Lung (tissue), 11 donors: ENCODE measurements at regions not wholly inside any gene's neighbourhood (a gene's known extent, or its start where the extent isn't known, plus 50 kb on each side); places are given as distances from the start of the nearest gene placed in this dataset.
"Not testable (repeated sequence)": the region's sequence is repeated elsewhere in the genome, so short reads cannot be mapped to it uniquely, and the experiment has no call there.

Source experiments
- ATAC-seq: fragments of 200-7000 bp; cut with Tn5 transposase; one replicate; pipeline ENCODE4 v1.9.1; 2020; ENCODE audit warnings: moderate number of reproducible peaks; ENCODE audit not compliant: insufficient read depth, low FRiP score
- DNase-seq, 3 donors: peaks; one replicate each; pipeline ENCODE4 v3.0.0-alpha.2; 2013 to 2017
- H3K27ac ChIP-seq, 2 donors: one replicate each; pipeline ENCODE4 v1.5.1; 2013; ENCODE audit warnings: mild to moderate bottlenecking in 2 of 2, moderate library complexity in 2 of 2, control low read depth in 1 of 2, inconsistent platforms in 1 of 2, low read depth in 1 of 2, low read length in 1 of 2
- H3K27me3 ChIP-seq, 3 donors: one replicate each; pipeline ENCODE4 v1.5.1; 2013; ENCODE audit warnings: low read length in 2 of 3; ENCODE audit not compliant: control insufficient read depth in 3 of 3, insufficient read depth in 3 of 3
- H3K36me3 ChIP-seq, 4 donors: one replicate each; pipeline ENCODE4 v1.5.1; 2013; ENCODE audit warnings: low read length in 4 of 4, mild to moderate bottlenecking in 1 of 4, moderate library complexity in 1 of 4; ENCODE audit not compliant: control insufficient read depth in 4 of 4, insufficient read depth in 4 of 4
- H3K4me1 ChIP-seq, 5 donors: one replicate each; pipeline ENCODE4 v1.5.1; 2013; ENCODE audit warnings: low read length in 5 of 5, mild to moderate bottlenecking in 2 of 5, moderate library complexity in 1 of 5; ENCODE audit not compliant: control insufficient read depth in 5 of 5, insufficient read depth in 5 of 5
- H3K4me3 ChIP-seq: one replicate; pipeline ENCODE4 v1.5.1; 2013; ENCODE audit warnings: mild to moderate bottlenecking, control low read depth, moderate library complexity
- H3K9ac ChIP-seq, 2 donors: one replicate each; pipeline ENCODE4 v1.5.1; 2013; ENCODE audit warnings: low read length in 2 of 2, control low read depth in 1 of 2; ENCODE audit not compliant: insufficient read depth in 1 of 2
- H3K9me3 ChIP-seq, 4 donors: one replicate each; pipeline ENCODE4 v1.5.1; 2013; ENCODE audit warnings: low read length in 3 of 4, mild to moderate bottlenecking in 1 of 4, moderate library complexity in 1 of 4; ENCODE audit not compliant: control insufficient read depth in 4 of 4, insufficient read depth in 3 of 4
- WGBS, 2 donors: extraction: QIAGEN DNeasy Blood & Tissue Kit; methylation state at CpG; one replicate each; pipeline ENCODE4 v1.1.7; 2013; 5-methylcytosine and 5-hydroxymethylcytosine counted together
- TF ChIP-seq, protein P1 (sequence below): IDR thresholded peaks from 2 replicates; pipeline ENCODE4 v1.5.1; 2012; ENCODE audit warnings: mild to moderate bottlenecking; ENCODE audit errors: control extremely low read depth, extremely low read depth
- donor health status: control.
- donor health status: control.
- donor health status: Bipolar disorder and iron deficiency.
- donor health status: healthy.
- donor health status: DM: yes; HTN: yes; CAD: no.

DNA sequence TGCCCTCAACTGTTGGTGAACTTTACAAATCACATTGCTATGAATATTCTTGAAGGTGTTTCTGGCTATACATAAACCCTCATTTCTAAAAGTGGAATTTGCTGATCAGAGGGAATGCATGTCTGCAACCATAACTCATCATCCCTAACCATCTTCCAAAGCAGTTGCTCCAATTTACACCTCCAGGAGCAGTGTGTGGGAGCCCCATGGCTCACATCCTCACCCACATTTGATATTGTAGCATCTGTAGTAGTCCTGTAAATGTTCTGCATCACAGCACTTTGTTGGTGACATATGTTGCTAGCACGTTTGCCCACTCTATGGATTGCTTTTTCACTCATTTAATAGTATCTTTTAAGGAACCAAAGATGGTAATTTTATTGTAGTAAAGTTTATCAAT is 183.8 kb upstream of the SMLR1 start:
- peaks cover 0 to 6% (median 3%) of the 10 kb centered on the region in 4 donors for H3K9me3 ChIP-seq
- H3K9ac ChIP-seq, result no peak overlapping the region
- DNase-seq (no peak), ATAC-seq (no peak)
- TF ChIP-seq, protein P1, sequence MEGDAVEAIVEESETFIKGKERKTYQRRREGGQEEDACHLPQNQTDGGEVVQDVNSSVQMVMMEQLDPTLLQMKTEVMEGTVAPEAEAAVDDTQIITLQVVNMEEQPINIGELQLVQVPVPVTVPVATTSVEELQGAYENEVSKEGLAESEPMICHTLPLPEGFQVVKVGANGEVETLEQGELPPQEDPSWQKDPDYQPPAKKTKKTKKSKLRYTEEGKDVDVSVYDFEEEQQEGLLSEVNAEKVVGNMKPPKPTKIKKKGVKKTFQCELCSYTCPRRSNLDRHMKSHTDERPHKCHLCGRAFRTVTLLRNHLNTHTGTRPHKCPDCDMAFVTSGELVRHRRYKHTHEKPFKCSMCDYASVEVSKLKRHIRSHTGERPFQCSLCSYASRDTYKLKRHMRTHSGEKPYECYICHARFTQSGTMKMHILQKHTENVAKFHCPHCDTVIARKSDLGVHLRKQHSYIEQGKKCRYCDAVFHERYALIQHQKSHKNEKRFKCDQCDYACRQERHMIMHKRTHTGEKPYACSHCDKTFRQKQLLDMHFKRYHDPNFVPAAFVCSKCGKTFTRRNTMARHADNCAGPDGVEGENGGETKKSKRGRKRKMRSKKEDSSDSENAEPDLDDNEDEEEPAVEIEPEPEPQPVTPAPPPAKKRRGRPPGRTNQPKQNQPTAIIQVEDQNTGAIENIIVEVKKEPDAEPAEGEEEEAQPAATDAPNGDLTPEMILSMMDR, result no peak
- H3K4me3 ChIP-seq, result no peak overlapping the region
- no peak overlapping the region for H3K27ac ChIP-seq
- H3K4me1 ChIP-seq, result no peaks in the 10 kb centered on the region
- 71 to 81% methylated on average over 1 of the region's 1 CpG for WGBS, 2 donors
- H3K36me3 ChIP-seq, result no peaks in the 10 kb centered on the region
- H3K27me3 ChIP-seq, result no peaks in the 10 kb centered on the region

DNA sequence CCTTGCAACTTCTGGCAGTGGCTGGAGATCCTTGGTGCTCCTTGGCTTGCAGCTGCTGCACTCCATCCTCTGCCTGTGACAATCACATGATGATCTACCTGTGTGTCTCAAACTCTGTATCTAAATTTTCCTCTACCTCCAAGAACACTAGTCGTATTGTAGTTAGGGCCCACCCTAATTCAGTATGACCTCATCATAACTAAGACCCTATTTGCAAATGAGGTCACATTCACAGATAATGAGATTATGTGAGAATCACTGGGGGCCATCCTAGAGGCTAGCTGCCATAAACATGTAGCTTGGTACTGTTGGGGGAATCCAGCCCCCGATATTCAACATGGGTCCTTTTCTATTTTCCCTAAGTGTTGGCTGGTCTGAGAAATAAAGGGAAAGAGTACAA is 183.0 kb upstream of the SMLR1 start:
- H3K27ac ChIP-seq, result no peak overlapping the region
- WGBS, 2 donors, result 94% methylated on average over 2 of the region's 2 CpGs
- H3K9ac ChIP-seq, result no peak overlapping the region
- no peak overlapping the region for H3K4me3 ChIP-seq
- H3K4me1 ChIP-seq, result no peaks in the 10 kb centered on the region
- no peaks in the 10 kb centered on the region for H3K36me3 ChIP-seq
- TF ChIP-seq, protein P1, result no peak
- no peak for DNase-seq
- ATAC-seq, result no peak
- H3K27me3 ChIP-seq, result no peaks in the 10 kb centered on the region
- peaks cover 0 to 6% (median 3%) of the 10 kb centered on the region in 4 donors for H3K9me3 ChIP-seq

DNA sequence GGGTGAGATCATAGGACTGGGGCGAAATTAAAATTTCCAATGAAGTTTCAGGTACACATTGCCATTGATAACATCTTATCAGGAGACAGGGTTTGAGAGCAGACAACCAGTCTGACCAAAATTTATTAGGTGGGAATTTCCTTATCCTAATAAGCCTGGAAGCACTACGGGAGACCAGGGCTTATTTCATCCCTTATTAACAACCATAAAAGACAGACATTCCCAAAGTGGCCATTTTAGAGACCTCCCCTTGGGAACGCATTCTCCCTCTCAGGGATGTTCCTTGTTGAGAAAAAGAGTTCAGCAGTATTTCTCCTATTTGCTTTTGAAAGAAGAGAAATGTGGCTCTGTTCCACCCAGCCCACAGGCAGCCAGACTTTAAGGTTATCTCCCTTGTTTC is 182.4 kb upstream of the SMLR1 start:
- not testable (repeated sequence) for DNase-seq, ATAC-seq
- WGBS, 2 donors, result 88 to 89% methylated on average over 3 of the region's 3 CpGs

DNA sequence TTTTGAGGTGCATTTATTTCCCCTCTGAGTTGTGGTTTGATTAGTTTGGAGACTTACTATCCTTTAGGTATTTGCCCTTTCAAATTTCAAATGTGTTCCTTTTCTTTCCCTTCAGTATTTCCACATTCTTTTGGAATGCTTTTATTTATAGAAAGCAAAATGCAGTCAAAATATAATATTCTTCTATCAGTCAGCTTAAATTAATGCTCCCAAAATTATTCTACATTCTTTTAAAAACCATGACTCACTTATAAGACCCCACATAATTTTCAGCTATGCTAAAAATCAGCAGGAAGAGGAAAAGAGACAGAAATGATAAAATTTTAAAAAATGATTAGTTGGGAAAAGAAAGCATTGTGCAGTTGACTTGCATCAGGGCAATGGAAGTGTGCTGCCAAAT is 180.0 kb upstream of the SMLR1 start:
- TF ChIP-seq, protein P1, result no peak
- H3K27me3 ChIP-seq, result no peaks in the 10 kb centered on the region

More for the DNA sequence above, 182.4 kb upstream of the SMLR1 start:
- H3K27me3 ChIP-seq, H3K9ac ChIP-seq, H3K27ac ChIP-seq, H3K4me1 ChIP-seq, H3K9me3 ChIP-seq, H3K36me3 ChIP-seq, H3K4me3 ChIP-seq: not testable (repeated sequence)

More for the DNA sequence above, 180.0 kb upstream of the SMLR1 start:
- Histone ChIP-seq H3K4me1 (no peaks in the 10 kb centered on the region), H3K9ac (no peak overlapping the region), H3K27ac (no peak overlapping the region), H3K36me3 (no peaks in the 10 kb centered on the region), H3K9me3 (peaks cover 0 to 6% (median 3%) of the 10 kb centered on the region in 4 donors), H3K4me3 (no peak overlapping the region)
- DNase-seq (no peak), ATAC-seq (no peak)
